Lower lobe of right lung (tissue), 2 donors: ENCODE measurements at regions not wholly inside any gene's neighbourhood (a gene's known extent, or its start where the extent isn't known, plus 50 kb on each side); places are given as distances from the start of the nearest gene placed in this dataset.

Experiments used
- ATAC-seq, 2 donors: fragments of 200-7000 bp; cut with Tn5 transposase; one replicate each; pipeline ENCODE4 v1.9.1; 2020 to 2022; ENCODE audit warnings: mild to moderate bottlenecking in 2 of 2, moderate library complexity in 2 of 2
- DNase-seq: peaks from one replicate; pipeline ENCODE4 v3.0.0-alpha.2; 2020
- H3K27ac ChIP-seq: fragments of 200-600 bp; one replicate; pipeline ENCODE4 v1.8.0; 2022
- H3K27me3 ChIP-seq: fragments of 200-600 bp; one replicate; pipeline ENCODE4 v1.8.0; 2022; ENCODE audit warnings: low read depth
- H3K36me3 ChIP-seq: fragments of 200-600 bp; one replicate; pipeline ENCODE4 v1.8.0; 2022; ENCODE audit warnings: mild to moderate bottlenecking
- H3K4me1 ChIP-seq: fragments of 200-600 bp; one replicate; pipeline ENCODE4 v1.8.0; 2022
- H3K4me3 ChIP-seq: fragments of 200-600 bp; one replicate; pipeline ENCODE4 v1.8.0; 2022; ENCODE audit warnings: mild to moderate bottlenecking
- H3K9me3 ChIP-seq: fragments of 200-600 bp; one replicate; pipeline ENCODE4 v1.8.0; 2022
- intact Hi-C: fragments of 100-400 bp; cut with DNase I; formaldehyde crosslinking; loops from one replicate; pipeline ENCODE4 v1.11.0; 2022
- TF ChIP-seq, protein P1 (sequence below): fragments of 200-600 bp; IDR thresholded peaks from one replicate; pipeline ENCODE4 v1.8.0; 2022; ENCODE audit warnings: antibody characterized with exemption, mild to moderate bottlenecking
- donor health status: DM: no; HTN: yes; CAD: no; lungs with severe emphysema.

DNA sequence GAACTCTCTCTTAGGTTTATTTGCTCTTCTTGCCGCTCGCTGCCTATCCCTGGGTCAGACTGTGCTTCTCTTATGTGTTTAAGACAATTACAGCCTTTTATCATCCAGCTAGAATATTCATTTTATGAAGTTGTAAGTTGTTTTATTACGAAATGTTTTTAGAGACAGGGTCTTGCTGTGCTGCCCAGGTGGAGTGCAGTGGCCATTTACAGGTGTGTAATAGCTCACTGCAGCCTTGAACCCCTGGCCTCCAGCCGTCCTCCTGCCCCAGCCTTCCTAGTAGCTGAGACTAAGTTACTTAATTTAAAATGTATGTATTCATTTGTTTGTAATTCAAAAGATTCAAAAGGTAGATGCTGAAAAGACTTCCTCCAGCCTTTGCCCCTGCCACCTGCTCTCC is 99.0 kb upstream of the KIF26B start:
- H3K27ac ChIP-seq: no peak overlapping the region
- ATAC-seq (no peak), DNase-seq (no peak)
- intact Hi-C loops: no loop called here
- peaks cover 15% of the 10 kb centered on the region for H3K4me1 ChIP-seq
- no peaks in the 10 kb centered on the region for H3K27me3 ChIP-seq
- H3K4me3 ChIP-seq: no peak overlapping the region
- TF ChIP-seq, protein P1, sequence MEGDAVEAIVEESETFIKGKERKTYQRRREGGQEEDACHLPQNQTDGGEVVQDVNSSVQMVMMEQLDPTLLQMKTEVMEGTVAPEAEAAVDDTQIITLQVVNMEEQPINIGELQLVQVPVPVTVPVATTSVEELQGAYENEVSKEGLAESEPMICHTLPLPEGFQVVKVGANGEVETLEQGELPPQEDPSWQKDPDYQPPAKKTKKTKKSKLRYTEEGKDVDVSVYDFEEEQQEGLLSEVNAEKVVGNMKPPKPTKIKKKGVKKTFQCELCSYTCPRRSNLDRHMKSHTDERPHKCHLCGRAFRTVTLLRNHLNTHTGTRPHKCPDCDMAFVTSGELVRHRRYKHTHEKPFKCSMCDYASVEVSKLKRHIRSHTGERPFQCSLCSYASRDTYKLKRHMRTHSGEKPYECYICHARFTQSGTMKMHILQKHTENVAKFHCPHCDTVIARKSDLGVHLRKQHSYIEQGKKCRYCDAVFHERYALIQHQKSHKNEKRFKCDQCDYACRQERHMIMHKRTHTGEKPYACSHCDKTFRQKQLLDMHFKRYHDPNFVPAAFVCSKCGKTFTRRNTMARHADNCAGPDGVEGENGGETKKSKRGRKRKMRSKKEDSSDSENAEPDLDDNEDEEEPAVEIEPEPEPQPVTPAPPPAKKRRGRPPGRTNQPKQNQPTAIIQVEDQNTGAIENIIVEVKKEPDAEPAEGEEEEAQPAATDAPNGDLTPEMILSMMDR: no peak
- H3K36me3 ChIP-seq: no peaks in the 10 kb centered on the region
- H3K9me3 ChIP-seq: no peaks in the 10 kb centered on the region

DNA sequence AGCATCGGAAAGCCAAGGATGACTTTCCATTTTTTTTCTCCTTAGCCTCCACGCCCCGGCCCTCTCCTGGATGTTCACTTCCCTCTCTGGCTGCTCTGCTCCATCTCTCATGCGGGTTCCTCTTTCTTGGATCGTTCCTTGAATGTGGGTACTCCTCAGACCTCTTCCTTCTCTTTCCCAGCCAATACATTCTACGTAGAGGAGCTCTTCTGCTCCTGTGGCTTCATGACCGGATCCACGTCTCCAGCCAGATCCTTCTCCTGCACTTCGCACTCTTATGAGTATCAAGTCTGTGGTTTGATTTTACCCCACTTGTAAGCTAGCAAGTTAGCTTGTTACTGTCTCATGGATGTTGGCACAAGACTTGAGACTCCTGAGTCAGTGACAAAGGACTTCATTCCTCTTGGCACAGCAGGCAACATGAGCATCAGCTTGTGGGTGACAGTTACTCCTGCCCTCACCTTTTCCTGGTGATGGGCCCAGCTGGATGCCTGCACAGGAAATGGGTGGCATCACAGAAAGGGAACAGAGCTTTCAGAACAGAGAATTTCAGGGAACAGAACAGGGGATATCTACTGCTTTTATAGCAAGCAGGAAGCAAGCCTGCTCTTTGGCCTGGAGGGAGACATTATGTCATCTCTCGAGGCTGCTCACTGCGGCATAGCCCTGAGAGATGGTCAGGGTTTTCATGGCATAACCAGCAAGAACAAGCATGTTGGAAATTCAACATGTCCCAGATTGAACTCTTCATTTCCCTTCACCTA is 100.1 kb upstream of the KIF26B start:
- Histone ChIP-seq H3K27ac (peak overlapping the region; percentile 42), H3K9me3 (no peaks in the 10 kb centered on the region), H3K4me3 (no peak overlapping the region), H3K4me1 (peaks cover 15% of the 10 kb centered on the region), H3K36me3 (no peaks in the 10 kb centered on the region), H3K27me3 (no peaks in the 10 kb centered on the region)
- intact Hi-C loops: no loop called here
- TF ChIP-seq, protein P1: no peak
- peak; percentile 54 for DNase-seq
- ATAC-seq: peak in 1 of 2 donors; percentile 55

DNA sequence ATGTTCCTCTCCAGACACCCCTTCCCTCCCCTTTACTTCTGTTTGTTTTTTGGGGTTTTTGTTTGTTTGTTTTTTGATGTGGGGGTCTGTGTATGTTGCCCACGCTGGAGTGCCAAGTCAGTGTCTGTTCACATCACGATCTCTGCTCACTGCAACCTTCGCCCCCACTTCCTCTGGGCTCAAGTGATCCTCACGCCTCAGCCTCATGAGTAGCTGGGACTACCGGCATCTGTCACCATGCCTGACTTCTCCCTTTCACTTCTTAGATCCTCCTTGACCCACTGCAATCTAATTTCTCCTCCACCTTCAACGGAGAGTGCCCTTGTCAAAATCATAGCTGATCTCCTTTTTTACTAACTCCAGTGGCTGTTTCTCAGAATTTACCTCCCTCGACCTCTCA is 100.7 kb upstream of the KIF26B start:
- Histone ChIP-seq H3K27ac (peak overlapping the region; percentile 42), H3K4me3 (no peak overlapping the region), H3K36me3 (no peaks in the 10 kb centered on the region), H3K9me3 (no peaks in the 10 kb centered on the region), H3K4me1 (peaks cover 15% of the 10 kb centered on the region), H3K27me3 (no peaks in the 10 kb centered on the region)
- ATAC-seq (peak in 1 of 2 donors; percentile 42), DNase-seq (peak; percentile 62)
- TF ChIP-seq, protein P1: no peak
- intact Hi-C loops: no loop called here

DNA sequence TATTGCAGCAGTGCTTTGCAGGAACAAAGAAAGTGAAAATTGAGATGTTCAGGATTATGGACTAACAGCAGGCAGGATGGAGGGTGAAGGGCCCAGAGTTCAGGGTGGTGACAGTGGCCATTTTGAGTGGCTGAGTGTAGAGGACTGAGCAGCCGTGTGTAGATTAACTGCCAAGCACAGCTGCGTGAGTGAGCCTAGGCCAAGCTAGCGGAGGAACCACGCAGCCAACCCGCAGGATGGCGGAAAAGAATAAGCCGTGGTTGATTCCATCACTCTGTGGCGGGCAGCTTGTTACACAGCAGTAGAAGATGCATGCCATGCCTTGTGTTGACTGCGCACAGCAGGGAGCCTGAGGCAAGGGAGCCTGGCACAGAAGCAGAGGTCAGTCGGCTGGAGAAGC is 102.5 kb upstream of the KIF26B start:
- DNase-seq: no peak
- Histone ChIP-seq H3K4me1 (peaks cover 15% of the 10 kb centered on the region), H3K36me3 (no peaks in the 10 kb centered on the region), H3K27ac (no peak overlapping the region), H3K9me3 (no peaks in the 10 kb centered on the region), H3K27me3 (no peaks in the 10 kb centered on the region), H3K4me3 (peak overlapping the region; percentile 18)
- TF ChIP-seq, protein P1: no peak
- ATAC-seq: no peak
- intact Hi-C loops: no loop called here

DNA sequence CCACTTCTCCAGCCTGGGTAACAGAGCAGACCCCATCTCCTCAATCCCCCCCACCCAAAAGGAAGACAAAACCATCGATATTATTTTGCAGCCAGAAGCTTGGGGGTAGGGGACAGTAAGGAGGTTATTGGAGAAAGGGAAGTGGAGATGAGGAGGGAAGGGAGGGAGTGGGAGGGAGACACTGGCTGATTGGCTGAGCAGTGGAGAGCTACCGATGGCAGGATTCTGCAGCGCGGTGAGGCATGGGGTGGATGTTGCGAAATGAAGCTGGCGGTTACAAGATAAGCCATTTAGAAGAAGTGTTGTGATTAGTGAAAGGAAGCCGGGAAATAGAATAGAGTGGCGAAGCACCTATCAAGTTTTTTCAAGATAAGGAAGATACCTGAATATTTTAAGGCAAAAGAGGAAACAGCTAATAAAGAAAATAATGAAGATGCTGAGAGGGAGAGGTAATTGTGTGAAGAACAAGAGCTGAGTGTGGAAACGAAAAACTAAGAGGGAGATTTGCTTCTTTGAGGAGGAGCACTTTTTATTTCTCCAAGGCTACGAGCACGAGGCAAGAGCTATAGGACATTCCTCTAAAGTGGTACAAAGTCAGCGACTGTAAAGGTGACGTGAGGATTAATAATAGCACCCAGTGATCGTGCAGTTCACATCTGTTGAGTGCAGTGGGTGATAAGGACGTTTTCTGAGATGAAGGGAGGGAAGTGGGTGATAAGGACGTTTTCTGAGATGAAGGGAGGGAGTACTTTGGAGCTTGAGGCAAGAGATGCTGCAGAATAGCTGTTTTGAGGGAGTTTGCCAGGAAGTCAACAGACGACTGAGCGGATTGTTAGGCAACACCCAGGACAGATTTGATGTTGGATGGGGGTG is 103.2 kb upstream of the KIF26B start:
- peaks cover 15% of the 10 kb centered on the region for H3K4me1 ChIP-seq
- H3K4me3 ChIP-seq: peak overlapping the region; percentile 18
- TF ChIP-seq, protein P1: no peak
- H3K9me3 ChIP-seq: no peaks in the 10 kb centered on the region
- no peaks in the 10 kb centered on the region for H3K27me3 ChIP-seq
- H3K27ac ChIP-seq: no peak overlapping the region
- ATAC-seq (peak; percentile 89 to 91), DNase-seq (peak; percentile 80)
- intact Hi-C loops: no loop called here
- H3K36me3 ChIP-seq: no peaks in the 10 kb centered on the region
